DND-41 (cell line): ENCODE measurements at regions not wholly inside any gene's neighbourhood (a gene's known extent, or its start where the extent isn't known, plus 50 kb on each side); places are given as distances from the start of the nearest gene placed in this dataset.
A peak's percentile ranks its signal among the peaks of the same experiment; 100 is the strongest.
"Not testable (repeated sequence)": the region's sequence is repeated elsewhere in the genome, so short reads cannot be mapped to it uniquely, and the experiment has no call there.

ENCODE experiments used
- ATAC-seq: fragments of 200-7000 bp; cut with Tn5 transposase; 3 replicates; pipeline ENCODE4 v1.9.1; 2021; ENCODE audit warnings: low read depth; ENCODE audit not compliant: insufficient read depth
- DNase-seq: peaks from one replicate; pipeline ENCODE4 v3.0.0-alpha.2; 2020
- H2AFZ ChIP-seq: 2 replicates; pipeline ENCODE4 v1.6.0; 2012; ENCODE audit warnings: low read depth, low read length
- H3K27ac ChIP-seq: 2 replicates; pipeline ENCODE4 v1.5.1; 2012; ENCODE audit warnings: low read length, inconsistent platforms
- H3K27me3 ChIP-seq: fragments of 200-600 bp; sonication (generic); 2 replicates; pipeline ENCODE4 v1.6.0; 2012; ENCODE audit warnings: low read length, mild to moderate bottlenecking, inconsistent platforms; ENCODE audit not compliant: insufficient read depth, poor library complexity
- H3K36me3 ChIP-seq: 2 replicates; pipeline ENCODE4 v1.5.1; 2012; ENCODE audit warnings: low read length, inconsistent platforms; ENCODE audit not compliant: insufficient read depth
- H3K4me1 ChIP-seq: 2 replicates; pipeline ENCODE4 v1.5.1; 2012; ENCODE audit warnings: mild to moderate bottlenecking, low read length; ENCODE audit not compliant: insufficient read depth
- H3K4me2 ChIP-seq: 2 replicates; pipeline ENCODE4 v1.6.0; 2012; ENCODE audit warnings: mild to moderate bottlenecking, moderate library complexity, low read length, inconsistent platforms; ENCODE audit not compliant: insufficient read depth
- H3K4me3 ChIP-seq, 2 experiments: fragments of 200-600 bp in 1 of 2; shearing (Covaris generic) in 1 of 2; 2 replicates each; pipeline ENCODE4 v1.5.1; 2012 to 2016; ENCODE audit warnings: inconsistent platforms in 2 of 2, low read length in 2 of 2, mild to moderate bottlenecking in 2 of 2, low read depth in 1 of 2, moderate library complexity in 1 of 2
- H3K79me2 ChIP-seq: 2 replicates; pipeline ENCODE4 v1.6.0; 2012; ENCODE audit warnings: low read length, inconsistent platforms; ENCODE audit not compliant: insufficient read depth
- H3K9ac ChIP-seq: 2 replicates; pipeline ENCODE4 v1.6.0; 2012; ENCODE audit warnings: low read depth, mild to moderate bottlenecking, inconsistent platforms, low read length, moderate library complexity
- H3K9me3 ChIP-seq: 2 replicates; pipeline ENCODE4 v1.5.1; 2012; ENCODE audit warnings: low read length, moderate library complexity, mild to moderate bottlenecking, inconsistent platforms; ENCODE audit not compliant: insufficient read depth, severe bottlenecking
- H4K20me1 ChIP-seq: 2 replicates; pipeline ENCODE4 v1.6.0; 2012; ENCODE audit warnings: low read length; ENCODE audit not compliant: insufficient read depth
- CTCF ChIP-seq: IDR thresholded peaks from 2 replicates; pipeline ENCODE4 v1.5.1; 2012; ENCODE audit warnings: borderline replicate concordance, low read length, moderate library complexity, mild to moderate bottlenecking; ENCODE audit not compliant: poor library complexity, severe bottlenecking; ENCODE audit errors: extremely low read depth
- EZH2 ChIP-seq: IDR thresholded peaks from 3 replicates; pipeline ENCODE4 v1.6.1; 2012; ENCODE audit warnings: borderline replicate concordance, low read depth, mild to moderate bottlenecking, moderate library complexity, low read length, inconsistent platforms; ENCODE audit not compliant: severe bottlenecking

- H3K36me3 ChIP-seq: no peaks in the 10 kb centered on the region
- H4K20me1 ChIP-seq: no peaks in the 10 kb centered on the region
- no peaks in the 10 kb centered on the region for H3K9me3 ChIP-seq
- H3K9ac ChIP-seq: no peak overlapping the region
- no peaks in the 10 kb centered on the region for H3K79me2 ChIP-seq
- H2AFZ ChIP-seq: no peak overlapping the region
- H3K4me2 ChIP-seq: no peak overlapping the region
- no peak overlapping the region for H3K27ac ChIP-seq
- ATAC-seq (no peak), DNase-seq (no peak)
- no peaks in the 10 kb centered on the region for H3K4me1 ChIP-seq
- TF ChIP-seq CTCF (no peak), EZH2 (no peak)
- peaks cover 8% of the 10 kb centered on the region for H3K27me3 ChIP-seq
- no peak overlapping the region for H3K4me3 ChIP-seq
These were observed 270.1 kb downstream of the ADGRD1 start for GRCh38 chr12:131223791-131224225.

GRCh38 chr12:131224226-131225065 is 270.7 kb downstream of the ADGRD1 start:
- not testable (repeated sequence) for H3K79me2 ChIP-seq, H3K4me3 ChIP-seq, H4K20me1 ChIP-seq, DNase-seq, H3K4me2 ChIP-seq, H3K4me1 ChIP-seq, H2AFZ ChIP-seq, H3K9ac ChIP-seq, H3K36me3 ChIP-seq, H3K9me3 ChIP-seq, H3K27ac ChIP-seq
- peaks cover 10% of the 10 kb centered on the region for H3K27me3 ChIP-seq
- peak; percentile 51; the same call in 2 of the 3 replicates for ATAC-seq

- not testable (repeated sequence) for H3K9ac ChIP-seq, H3K27ac ChIP-seq, H3K4me3 ChIP-seq, H4K20me1 ChIP-seq, ATAC-seq, H3K9me3 ChIP-seq, H2AFZ ChIP-seq, DNase-seq, H3K4me2 ChIP-seq, H3K36me3 ChIP-seq, H3K79me2 ChIP-seq, H3K4me1 ChIP-seq
- peaks cover 11% of the 10 kb centered on the region for H3K27me3 ChIP-seq
These were observed 271.3 kb downstream of the ADGRD1 start for GRCh38 chr12:131225066-131225380.

DNA sequence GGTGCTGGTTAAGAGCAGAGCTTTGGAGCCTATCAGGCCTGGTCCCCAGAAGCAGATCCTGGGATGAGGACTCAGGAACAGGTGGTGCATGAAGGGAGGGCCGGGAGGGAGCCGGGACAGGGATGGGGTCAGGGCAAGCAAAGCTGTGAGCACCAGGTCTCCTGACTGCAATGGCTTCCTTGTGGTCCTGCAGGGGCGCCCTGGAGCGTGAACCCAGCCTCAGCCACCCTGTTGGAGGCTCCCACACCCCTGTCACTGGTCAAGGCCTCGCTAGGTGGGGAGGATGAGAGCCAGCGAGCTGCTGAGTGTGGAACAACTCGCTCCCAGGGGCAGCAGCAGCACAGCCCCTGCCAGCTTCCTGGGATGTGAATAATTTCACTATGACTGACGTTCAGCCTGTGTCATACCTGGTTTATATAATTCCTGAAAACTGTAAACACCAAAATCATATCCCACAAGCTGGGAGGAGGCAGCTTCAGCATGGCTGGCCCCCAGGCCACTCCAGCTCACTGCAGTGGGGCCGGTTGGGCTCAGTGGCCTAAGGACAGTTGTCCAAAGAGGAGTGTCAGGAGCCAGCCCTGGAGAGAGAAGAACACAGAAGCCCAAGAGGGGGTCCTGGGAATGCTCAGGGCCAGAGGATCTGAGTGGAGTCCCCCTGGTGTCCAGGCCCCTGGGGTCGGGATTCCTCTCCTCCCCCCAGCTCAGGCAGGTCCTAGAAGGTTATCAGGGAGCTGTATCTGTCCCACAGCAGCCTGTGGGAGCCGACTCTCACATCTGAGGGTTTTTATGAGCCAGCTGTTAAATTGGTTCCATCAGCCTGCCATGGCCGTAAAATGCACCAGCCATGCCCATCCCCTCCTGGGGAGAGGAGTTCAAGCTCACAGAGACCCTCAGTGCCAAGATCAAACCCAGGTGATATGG is 272.9 kb downstream of the ADGRD1 start:
- H3K27ac ChIP-seq: no peak overlapping the region
- no peaks in the 10 kb centered on the region for H4K20me1 ChIP-seq
- no peaks in the 10 kb centered on the region for H3K36me3 ChIP-seq
- no peak overlapping the region for H3K4me3 ChIP-seq
- no peak overlapping the region for H3K4me2 ChIP-seq
- TF ChIP-seq CTCF (no peak), EZH2 (no peak)
- peaks cover 15% of the 10 kb centered on the region for H3K27me3 ChIP-seq
- no peak overlapping the region for H3K9ac ChIP-seq
- no peaks in the 10 kb centered on the region for H3K79me2 ChIP-seq
- no peak overlapping the region for H2AFZ ChIP-seq
- DNase-seq: no peak
- no peaks in the 10 kb centered on the region for H3K9me3 ChIP-seq
- H3K4me1 ChIP-seq: no peaks in the 10 kb centered on the region
- no peak for ATAC-seq

DNA sequence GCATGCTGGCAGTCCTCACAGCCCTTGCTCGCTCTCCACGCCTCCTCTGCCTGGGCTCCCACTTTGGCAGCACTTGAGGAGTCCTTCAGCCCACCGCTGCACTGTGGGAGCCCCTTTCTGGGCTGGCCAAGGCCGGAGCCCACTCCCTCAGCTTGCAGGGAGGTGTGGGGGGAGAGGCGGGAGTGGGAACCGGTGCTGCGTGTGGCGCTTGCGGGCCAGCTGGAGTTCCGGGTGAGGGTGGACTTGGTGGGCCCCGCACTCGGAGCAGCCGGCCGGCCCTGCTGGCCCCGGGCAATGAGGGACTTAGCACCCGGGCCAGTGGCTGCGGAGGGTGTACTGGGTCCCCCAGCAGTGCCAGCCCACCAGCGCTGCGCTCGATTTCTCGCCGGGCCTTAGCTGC is 273.9 kb downstream of the ADGRD1 start:
- H3K79me2 ChIP-seq, H3K36me3 ChIP-seq, H3K27ac ChIP-seq, ATAC-seq, H3K27me3 ChIP-seq, H3K9ac ChIP-seq, H3K4me3 ChIP-seq, H3K9me3 ChIP-seq, DNase-seq, H4K20me1 ChIP-seq, H2AFZ ChIP-seq, H3K4me1 ChIP-seq, H3K4me2 ChIP-seq: not testable (repeated sequence)

GRCh38 chr12:131229079-131229425 is 275.3 kb downstream of the ADGRD1 start:
- not testable (repeated sequence) for H3K9ac ChIP-seq, H3K4me2 ChIP-seq, H3K27ac ChIP-seq, H3K4me3 ChIP-seq, H4K20me1 ChIP-seq, ATAC-seq, H2AFZ ChIP-seq, H3K36me3 ChIP-seq, H3K4me1 ChIP-seq, DNase-seq, H3K27me3 ChIP-seq, H3K9me3 ChIP-seq, H3K79me2 ChIP-seq
